ENCODE measurements at regions not wholly inside any gene's neighbourhood (a gene's known extent, or its start where the extent isn't known, plus 50 kb on each side); places are given as distances from the start of the nearest gene placed in this dataset.

- FAIRE-seq, result no peak
- no peak for DNase-seq (ENCODE audit: low spot score in 2 of 2)
Observed at GRCh38 chr14:76551906-76552305, 176.0 kb downstream of the ESRRB start.

DNA sequence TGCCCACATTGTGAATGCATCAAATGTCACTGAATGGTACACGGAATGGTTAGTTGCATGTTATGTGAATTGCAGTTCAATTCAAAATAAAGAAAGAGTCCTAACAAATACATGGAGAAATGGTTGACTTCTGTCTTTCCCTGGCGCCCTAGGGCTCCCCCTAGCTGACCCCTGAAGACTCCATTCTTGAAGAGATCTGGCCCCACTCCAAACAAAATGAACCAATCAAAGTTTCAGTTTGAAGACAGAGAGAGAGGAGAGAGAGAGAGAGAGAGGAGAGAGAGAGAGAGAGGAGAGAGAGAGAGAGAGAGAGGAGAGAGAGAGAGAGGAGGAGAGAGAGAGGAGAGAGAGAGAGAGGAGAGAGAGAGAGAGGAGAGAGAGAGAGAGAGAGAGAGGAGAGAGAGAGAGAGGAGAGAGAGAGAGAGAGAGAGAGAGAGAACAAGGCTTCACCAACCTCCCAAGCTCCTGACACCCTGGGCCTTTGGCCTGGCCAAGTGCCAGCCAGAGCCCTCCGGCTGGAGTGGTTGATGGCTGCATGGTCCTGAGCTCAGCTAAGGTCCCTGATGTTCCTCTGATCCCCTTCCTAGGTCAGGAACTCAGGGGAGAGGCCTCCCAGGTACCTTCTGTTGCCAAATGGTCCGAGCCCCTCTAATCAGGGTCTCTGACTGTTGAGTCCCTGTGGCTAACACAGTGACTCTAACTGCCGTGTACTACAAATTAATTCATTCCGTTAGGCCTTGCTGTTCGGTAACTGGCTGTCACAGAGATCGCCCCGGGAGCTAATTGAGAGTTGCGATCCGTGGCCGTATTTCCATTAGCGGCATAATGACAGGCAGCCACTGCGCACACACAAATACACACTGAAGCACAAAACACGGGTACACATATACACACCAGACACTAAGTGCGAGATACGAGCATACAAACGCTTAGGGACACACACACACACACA lies 188.8 kb downstream of the ESRRB start:
- no peak for DNase-seq (ENCODE audit: low spot score in 2 of 2)
- no peak for FAIRE-seq

DNA sequence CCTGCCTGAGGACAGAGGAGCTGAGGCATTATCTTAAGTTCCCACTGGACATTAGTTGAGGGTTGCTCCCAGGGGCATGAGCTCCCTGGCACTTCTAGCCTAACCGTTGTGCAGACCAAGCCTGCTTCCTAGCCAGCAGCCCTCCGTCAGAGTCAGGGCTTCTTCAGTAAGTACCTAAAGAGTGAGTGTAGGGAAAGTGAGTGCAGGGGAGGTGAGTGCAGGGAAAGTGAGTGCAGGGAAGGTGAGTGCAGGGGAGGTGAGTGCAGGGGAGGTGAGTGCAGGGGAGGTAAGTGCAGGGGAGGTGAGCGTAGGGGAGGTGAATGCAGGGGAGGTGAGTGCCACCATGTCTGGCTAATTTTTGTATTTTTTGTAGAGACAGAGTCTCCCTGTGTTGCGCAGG lies 190.5 kb downstream of the ESRRB start:
- DNase-seq (ENCODE audit: low spot score in 2 of 2) (no peak), FAIRE-seq (no peak)

DNA sequence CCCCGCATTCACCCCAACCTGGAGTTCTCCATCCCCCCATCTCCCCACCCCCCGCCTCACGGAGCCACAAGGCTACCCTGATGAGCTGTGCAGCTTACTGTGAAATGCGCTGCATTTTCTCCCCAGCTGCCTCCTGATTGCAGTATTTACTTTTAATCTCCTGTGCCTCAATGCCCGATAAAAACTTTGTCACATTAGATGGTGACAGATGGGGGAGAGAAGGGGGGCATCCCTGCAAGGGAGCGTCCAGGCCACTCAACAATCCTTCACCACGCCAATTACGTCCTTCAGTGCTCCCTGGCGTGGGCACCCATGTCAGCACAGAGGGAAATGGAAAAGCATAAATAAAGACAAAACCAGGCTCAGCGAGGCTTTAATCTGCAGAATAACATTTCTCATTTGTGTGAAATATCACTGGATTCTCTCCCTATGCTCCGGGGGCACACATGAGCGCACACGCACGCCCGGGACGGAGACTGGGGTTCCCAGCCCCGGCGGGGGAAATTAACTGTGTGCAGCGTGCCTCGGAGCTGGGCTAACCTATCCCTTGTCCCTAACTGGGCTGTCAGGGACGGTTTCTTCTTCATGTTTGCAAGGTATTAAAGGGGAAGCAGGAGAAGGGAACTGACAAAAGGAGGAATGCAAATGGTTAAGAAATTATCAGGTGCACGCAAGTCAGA lies 186.7 kb upstream of the VASH1 start:
- no peak for FAIRE-seq
- peak in 1 of 2 donors; percentile 17 for DNase-seq (ENCODE audit: low spot score in 2 of 2)

DNA sequence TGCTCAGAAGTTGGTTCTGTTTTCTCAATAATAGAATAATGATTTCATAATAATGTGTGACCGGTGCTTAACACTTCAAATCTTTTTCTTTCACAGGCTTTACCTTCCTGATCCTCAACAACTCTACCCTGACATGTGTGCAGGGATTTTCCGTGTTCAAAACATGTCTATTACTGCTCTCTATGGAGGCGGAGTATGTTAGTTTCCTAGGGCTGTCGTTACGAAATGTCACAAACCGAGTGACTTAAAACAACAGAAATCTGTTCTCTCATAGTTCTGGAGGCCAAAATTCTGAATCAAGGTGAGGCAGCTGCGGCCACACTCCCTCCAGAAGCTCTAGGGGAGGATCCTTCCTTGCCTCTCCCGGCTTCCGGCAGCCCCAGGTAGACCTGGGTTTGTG lies 186.2 kb upstream of the VASH1 start:
- DNase-seq (ENCODE audit: low spot score in 2 of 2) (no peak), FAIRE-seq (no peak)

GRCh38 chr14:76576047-76576741 lies 185.1 kb upstream of the VASH1 start:
- DNase-seq (ENCODE audit: low spot score in 2 of 2), result no peak
- FAIRE-seq, result no peak

- DNase-seq (ENCODE audit: low spot score in 2 of 2), result no peak
Observed at GRCh38 chr14:76577090-76577489, 184.2 kb upstream of the VASH1 start.

DNA sequence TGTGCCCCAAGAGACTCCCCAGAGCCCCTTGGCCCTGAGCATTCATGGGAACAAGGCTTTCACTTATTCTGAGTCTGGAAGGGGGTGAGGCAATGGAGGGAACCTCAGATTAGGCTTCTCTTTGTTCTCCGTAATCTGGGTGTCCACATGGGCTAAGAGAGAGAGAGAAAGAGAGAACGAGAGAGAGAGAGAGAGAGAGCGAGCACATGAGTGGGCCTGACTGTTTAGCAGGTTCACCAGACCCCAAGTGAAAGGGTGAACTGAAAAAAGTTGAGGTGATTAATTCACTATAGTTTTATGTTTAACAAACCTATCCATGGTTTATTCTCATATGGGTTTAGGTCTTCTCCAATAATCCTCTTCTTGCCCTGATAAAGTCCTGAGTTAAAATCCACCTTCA lies 183.4 kb upstream of the VASH1 start:
- no peak for DNase-seq (ENCODE audit: low spot score in 2 of 2)
- no peak for FAIRE-seq

More at GRCh38 chr14:76577090-76577489, 184.2 kb upstream of the VASH1 start:
- FAIRE-seq, result no peak

DNA sequence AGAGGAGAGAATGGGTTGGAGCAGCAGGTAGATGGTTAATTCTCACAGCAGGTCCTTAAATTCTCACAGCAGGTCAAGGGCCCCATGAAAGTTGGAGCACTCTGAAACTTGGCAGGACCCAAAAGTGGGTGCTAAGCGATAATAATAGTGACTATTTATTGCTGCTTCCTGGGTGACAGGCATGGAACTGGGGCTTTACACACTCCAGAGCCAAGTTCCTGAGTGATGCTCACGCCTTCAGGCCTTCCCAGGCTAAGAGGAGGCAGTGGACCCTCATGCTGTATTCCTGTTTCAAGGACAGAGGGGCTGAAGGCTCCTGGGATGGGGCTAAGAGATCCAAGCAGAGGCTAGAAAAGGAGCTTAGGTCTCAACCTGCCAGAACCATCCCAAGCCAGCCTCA lies 180.9 kb upstream of the VASH1 start:
- no peak for FAIRE-seq
- no peak for DNase-seq (ENCODE audit: low spot score in 2 of 2)

DNA sequence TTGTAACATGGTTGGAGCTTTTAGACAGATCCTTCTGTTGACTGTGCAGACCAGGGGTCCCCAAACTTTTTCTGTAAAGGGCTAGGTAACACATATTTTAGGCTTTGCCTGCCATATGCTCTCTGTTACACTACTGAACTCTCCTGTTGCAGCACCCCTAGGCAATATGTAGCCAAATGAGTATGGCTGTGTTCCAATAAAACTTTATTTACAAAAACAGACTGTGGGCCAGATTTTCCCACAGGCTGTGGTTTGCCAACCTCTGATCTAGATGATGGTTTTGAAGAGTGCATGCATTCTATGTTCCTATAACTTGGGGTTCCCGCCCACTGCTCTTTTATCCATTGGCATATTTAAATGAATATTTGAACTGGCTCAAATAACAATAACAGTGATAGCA lies 180.3 kb upstream of the VASH1 start:
- DNase-seq (ENCODE audit: low spot score in 2 of 2) (no peak), FAIRE-seq (no peak)

- DNase-seq (ENCODE audit: low spot score in 2 of 2) (no peak), FAIRE-seq (no peak)
Observed at GRCh38 chr14:76581592-76581991, 179.7 kb upstream of the VASH1 start.

DNA sequence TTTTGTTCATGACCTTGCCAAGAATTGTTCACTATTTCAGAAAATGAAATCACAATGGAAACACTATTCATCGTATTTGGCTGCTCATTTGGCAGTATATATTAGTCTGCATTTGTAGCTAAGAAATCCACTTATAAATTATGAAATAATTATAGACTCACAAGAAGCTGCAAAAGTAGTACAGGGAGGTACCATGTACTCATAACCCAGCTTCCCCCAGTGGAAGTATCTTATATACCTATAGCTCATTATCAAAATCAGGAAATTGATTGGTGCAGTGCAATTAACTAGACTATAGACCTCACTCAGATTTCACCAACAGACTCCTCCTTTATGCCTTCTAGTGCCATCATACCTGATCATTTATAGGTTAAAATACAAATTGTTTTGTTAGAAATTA lies 178.8 kb upstream of the VASH1 start:
- DNase-seq (ENCODE audit: low spot score in 2 of 2) (no peak), FAIRE-seq (no peak)

- FAIRE-seq (no peak), DNase-seq (ENCODE audit: low spot score in 2 of 2) (no peak)
Observed at GRCh38 chr14:76583174-76583573, 178.1 kb upstream of the VASH1 start.

DNA sequence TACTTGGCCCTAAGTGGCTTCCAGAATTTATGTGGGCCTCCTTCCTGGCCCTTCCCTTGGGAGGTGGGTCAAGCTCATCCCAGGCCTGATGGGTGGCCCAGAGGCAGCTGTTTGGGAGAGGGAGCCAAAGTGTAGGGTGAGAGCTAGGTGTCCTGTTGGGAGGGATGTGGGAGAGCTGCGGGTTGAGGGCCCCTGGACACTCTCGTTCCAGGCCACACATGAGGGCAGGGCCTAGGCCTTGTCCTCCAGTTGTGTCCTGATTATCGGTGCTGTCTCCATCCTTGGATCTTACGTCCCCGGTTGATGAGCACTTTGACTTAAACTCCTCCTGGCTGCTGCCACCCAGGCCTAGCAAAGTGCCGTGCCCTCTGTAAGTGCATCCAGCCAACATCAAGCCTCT lies 177.5 kb upstream of the VASH1 start:
- no peak for FAIRE-seq

DNA sequence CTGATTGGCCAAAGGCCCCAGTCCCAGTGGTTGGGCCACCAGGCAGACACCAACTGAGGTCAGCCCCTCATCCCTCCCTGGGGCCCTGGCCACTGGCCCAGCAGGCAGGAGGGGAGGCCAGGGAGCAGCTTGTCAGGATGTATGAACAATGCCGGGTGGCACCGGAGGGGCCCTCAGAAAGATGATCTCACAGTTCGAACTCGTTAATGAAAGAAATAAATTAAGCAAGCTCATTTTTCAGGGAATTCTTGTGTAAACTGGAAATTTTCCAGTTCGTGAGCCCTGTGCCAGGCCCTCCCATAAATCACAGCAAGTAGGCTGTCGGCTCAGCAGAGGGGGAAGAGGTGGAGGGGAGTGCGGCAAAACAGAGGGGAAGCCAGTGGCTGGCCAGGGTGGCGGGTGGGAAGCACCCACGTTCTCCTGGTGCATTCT lies 177.0 kb upstream of the VASH1 start:
- FAIRE-seq (no peak), DNase-seq (ENCODE audit: low spot score in 2 of 2) (peak in 1 of 2 donors; percentile 29)

More for the DNA sequence above, 177.5 kb upstream of the VASH1 start:
- DNase-seq (ENCODE audit: low spot score in 2 of 2), result no peak

GRCh38 chr14:76585616-76586015 lies 175.7 kb upstream of the VASH1 start:
- FAIRE-seq, result no peak
- no peak for DNase-seq (ENCODE audit: low spot score in 2 of 2)

DNA sequence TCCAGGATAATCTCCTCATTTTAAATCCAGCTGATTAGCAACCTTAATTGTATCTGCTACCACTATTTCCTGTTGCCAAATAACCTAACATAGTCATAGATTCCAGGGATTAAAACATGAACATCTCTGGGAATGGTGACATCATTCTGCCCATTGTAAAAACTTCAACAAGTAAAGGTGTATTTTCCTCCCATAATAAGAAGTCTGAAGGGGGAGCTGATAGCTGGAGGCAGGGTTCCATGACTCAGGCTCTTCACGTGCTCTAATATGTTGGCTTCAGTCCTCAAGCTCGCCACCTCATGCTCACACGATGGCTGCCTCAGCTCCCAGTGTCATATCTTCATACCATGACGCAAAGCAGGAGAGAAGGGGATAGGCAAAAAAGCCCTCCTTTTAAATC lies 172.0 kb upstream of the VASH1 start:
- DNase-seq (ENCODE audit: low spot score in 2 of 2), result no peak
- no peak for FAIRE-seq

DNA sequence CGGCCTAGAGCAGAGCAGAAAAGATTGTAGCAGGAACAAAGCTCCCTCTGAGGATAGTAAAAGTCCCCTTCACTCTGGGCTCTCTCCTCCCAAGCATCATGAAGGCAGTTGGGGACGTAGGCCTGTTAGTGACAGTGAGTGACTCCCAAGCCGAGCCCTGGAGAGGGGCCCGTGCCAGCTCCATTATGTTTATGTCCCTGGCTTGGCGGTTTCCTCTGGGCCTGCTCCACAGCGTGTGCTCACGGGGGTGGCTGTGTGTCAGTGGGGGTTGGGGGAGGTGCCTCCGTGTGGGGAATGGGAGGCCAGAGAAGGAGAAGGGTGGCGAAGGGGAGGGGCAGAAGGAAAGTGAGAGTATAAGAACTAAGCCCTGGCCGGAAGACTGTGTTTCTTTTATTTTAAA lies 170.0 kb upstream of the VASH1 start:
- no peak for FAIRE-seq

GRCh38 chr14:76595266-76595665 lies 166.0 kb upstream of the VASH1 start:
- no peak for FAIRE-seq
- DNase-seq (ENCODE audit: low spot score in 2 of 2), result no peak

More for the DNA sequence above, 170.0 kb upstream of the VASH1 start:
- DNase-seq (ENCODE audit: low spot score in 2 of 2), result peak in 1 of 2 donors; percentile 28

DNA sequence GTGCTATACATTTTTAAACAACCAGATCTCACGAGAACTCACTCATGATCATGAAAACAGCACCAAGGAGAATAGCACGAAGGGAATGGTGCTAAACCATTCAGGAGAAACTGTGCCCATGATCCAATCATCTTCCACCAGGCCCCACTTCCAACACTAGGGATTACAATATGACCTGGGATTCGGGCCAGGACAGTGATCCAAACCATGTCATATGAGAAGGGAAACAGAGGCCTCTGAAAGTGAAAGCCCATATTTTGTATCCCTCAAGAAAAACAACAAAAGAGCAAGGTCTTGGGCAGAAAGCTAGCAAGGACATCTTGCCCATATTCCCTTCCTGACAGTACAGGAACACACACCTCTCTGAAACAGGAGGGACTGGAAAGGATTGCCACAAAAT lies 163.9 kb upstream of the VASH1 start:
- FAIRE-seq (no peak), DNase-seq (ENCODE audit: low spot score in 2 of 2) (no peak)

DNA sequence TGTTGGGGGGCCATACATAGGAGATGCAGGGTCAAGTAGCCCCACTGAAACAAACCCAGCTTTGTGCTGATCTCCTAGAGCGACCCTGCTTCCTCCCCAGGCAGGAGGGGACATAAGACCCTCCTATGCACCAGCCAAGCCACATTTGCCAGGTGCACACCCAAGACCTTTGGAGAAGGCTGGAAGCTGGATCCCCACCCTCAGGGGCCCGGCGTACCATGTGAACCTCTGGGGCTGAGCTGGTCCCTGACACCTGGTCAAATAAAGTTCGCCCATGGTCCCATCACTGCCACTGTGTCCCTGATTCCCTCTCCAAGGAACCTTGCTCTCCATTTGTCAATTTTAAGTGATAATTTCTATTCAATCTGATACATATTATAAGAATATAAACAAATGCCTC lies 162.1 kb upstream of the VASH1 start:
- DNase-seq (ENCODE audit: low spot score in 2 of 2) (no peak), FAIRE-seq (no peak)
